ENCODE measurements at regions not wholly inside any gene's neighbourhood (a gene's known extent, or its start where the extent isn't known, plus 50 kb on each side); places are given as distances from the start of the nearest gene placed in this dataset.

GRCh38 chr7:84654273-84654672 is 459.7 kb upstream of the SEMA3A start:
- Histone ChIP-seq H3K9me2 (replicated peaks; ENCODE audit: insufficient read depth, low read length) (no peaks in the 10 kb centered on the region), H3K27me3 (ENCODE audit: low read length) (no peaks in the 10 kb centered on the region), H3K4me2 (ENCODE audit: low read depth, low read length, poor library complexity, severe bottlenecking) (no peak overlapping the region)

GRCh38 chr7:84651876-84652275 is 457.3 kb upstream of the SEMA3A start:
- no peaks in the 10 kb centered on the region for H4K20me1 ChIP-seq (ENCODE audit: insufficient read depth, low read depth, low read length)
- no peaks in the 10 kb centered on the region for H3K9me2 ChIP-seq (replicated peaks; ENCODE audit: insufficient read depth, low read length)
- no peaks in the 10 kb centered on the region for H3K27me3 ChIP-seq (ENCODE audit: low read length)
- H3K36me3 ChIP-seq (ENCODE audit: insufficient read depth, low read length): no peaks in the 10 kb centered on the region
- H3K79me2 ChIP-seq (ENCODE audit: low read length): no peaks in the 10 kb centered on the region
- no peak overlapping the region for H3K9ac ChIP-seq (ENCODE audit: low read length)
- no peak overlapping the region for H3K4me3 ChIP-seq (ENCODE audit: low read length)
- no peak overlapping the region for H3K27ac ChIP-seq (ENCODE audit: low read length)
- H2AFZ ChIP-seq (ENCODE audit: low read length): no peak overlapping the region
- peaks cover 14% of the 10 kb centered on the region; the same call in 1 of the 2 replicates for H3K9me3 ChIP-seq (ENCODE audit: low read length)
- no peaks in the 10 kb centered on the region for H3K4me1 ChIP-seq (ENCODE audit: low read length)
- no peak overlapping the region for H3K4me2 ChIP-seq (ENCODE audit: low read depth, low read length, poor library complexity, severe bottlenecking)
- DNase-seq: no peak

More at GRCh38 chr7:84654273-84654672, 459.7 kb upstream of the SEMA3A start:
- Histone ChIP-seq H3K79me2 (ENCODE audit: low read length) (no peaks in the 10 kb centered on the region), H3K9ac (ENCODE audit: low read length) (no peak overlapping the region), H3K36me3 (ENCODE audit: insufficient read depth, low read length) (no peaks in the 10 kb centered on the region), H3K4me3 (ENCODE audit: low read length) (no peak overlapping the region), H3K27ac (ENCODE audit: low read length) (no peak overlapping the region), H2AFZ (ENCODE audit: low read length) (no peak overlapping the region), H3K4me1 (ENCODE audit: low read length) (no peaks in the 10 kb centered on the region), H3K9me3 (ENCODE audit: low read length) (peaks cover 15% of the 10 kb centered on the region), H4K20me1 (ENCODE audit: insufficient read depth, low read depth, low read length) (no peaks in the 10 kb centered on the region)
- no peak for DNase-seq

- H3K9me2 ChIP-seq (replicated peaks; ENCODE audit: insufficient read depth, low read length): no peaks in the 10 kb centered on the region
- no peaks in the 10 kb centered on the region for H4K20me1 ChIP-seq (ENCODE audit: insufficient read depth, low read depth, low read length)
- H2AFZ ChIP-seq (ENCODE audit: low read length): no peak overlapping the region
- H3K79me2 ChIP-seq (ENCODE audit: low read length): no peaks in the 10 kb centered on the region
- no peaks in the 10 kb centered on the region for H3K27me3 ChIP-seq (ENCODE audit: low read length)
- no peak overlapping the region for H3K4me2 ChIP-seq (ENCODE audit: low read depth, low read length, poor library complexity, severe bottlenecking)
- no peak for DNase-seq
- H3K36me3 ChIP-seq (ENCODE audit: insufficient read depth, low read length): no peaks in the 10 kb centered on the region
- no peaks in the 10 kb centered on the region for H3K4me1 ChIP-seq (ENCODE audit: low read length)
- H3K4me3 ChIP-seq (ENCODE audit: low read length): no peak overlapping the region
- H3K9ac ChIP-seq (ENCODE audit: low read length): no peak overlapping the region
- H3K27ac ChIP-seq (ENCODE audit: low read length): no peak overlapping the region
- H3K9me3 ChIP-seq (ENCODE audit: low read length): peaks cover 28% of the 10 kb centered on the region; the same call in 1 of the 2 replicates
Observed at GRCh38 chr7:84647797-84648757, 453.5 kb upstream of the SEMA3A start.

GRCh38 chr7:84642611-84643010 is 448.0 kb upstream of the SEMA3A start:
- H4K20me1 ChIP-seq (ENCODE audit: insufficient read depth, low read depth, low read length): no peaks in the 10 kb centered on the region
- no peaks in the 10 kb centered on the region for H3K79me2 ChIP-seq (ENCODE audit: low read length)
- H3K36me3 ChIP-seq (ENCODE audit: insufficient read depth, low read length): no peaks in the 10 kb centered on the region
- DNase-seq: no peak
- peaks cover 36% of the 10 kb centered on the region for H3K9me3 ChIP-seq (ENCODE audit: low read length)
- no peaks in the 10 kb centered on the region for H3K4me1 ChIP-seq (ENCODE audit: low read length)
- H3K4me3 ChIP-seq (ENCODE audit: low read length): no peak overlapping the region
- no peak overlapping the region for H3K4me2 ChIP-seq (ENCODE audit: low read depth, low read length, poor library complexity, severe bottlenecking)
- H3K9ac ChIP-seq (ENCODE audit: low read length): no peak overlapping the region
- H3K9me2 ChIP-seq (replicated peaks; ENCODE audit: insufficient read depth, low read length): no peaks in the 10 kb centered on the region
- H3K27me3 ChIP-seq (ENCODE audit: low read length): no peaks in the 10 kb centered on the region
- no peak overlapping the region for H2AFZ ChIP-seq (ENCODE audit: low read length)
- H3K27ac ChIP-seq (ENCODE audit: low read length): no peak overlapping the region

GRCh38 chr7:84640637-84641036 is 446.0 kb upstream of the SEMA3A start:
- Histone ChIP-seq H3K27me3 (ENCODE audit: low read length) (no peaks in the 10 kb centered on the region), H3K27ac (ENCODE audit: low read length) (no peak overlapping the region), H4K20me1 (ENCODE audit: insufficient read depth, low read depth, low read length) (no peaks in the 10 kb centered on the region), H3K79me2 (ENCODE audit: low read length) (no peaks in the 10 kb centered on the region), H3K9ac (ENCODE audit: low read length) (no peak overlapping the region), H3K9me3 (ENCODE audit: low read length) (peaks cover 48% of the 10 kb centered on the region), H3K9me2 (replicated peaks; ENCODE audit: insufficient read depth, low read length) (no peaks in the 10 kb centered on the region), H3K4me1 (ENCODE audit: low read length) (no peaks in the 10 kb centered on the region), H3K4me2 (ENCODE audit: low read depth, low read length, poor library complexity, severe bottlenecking) (no peak overlapping the region), H3K4me3 (ENCODE audit: low read length) (no peak overlapping the region), H2AFZ (ENCODE audit: low read length) (no peak overlapping the region), H3K36me3 (ENCODE audit: insufficient read depth, low read length) (no peaks in the 10 kb centered on the region)
- DNase-seq: no peak

GRCh38 chr7:84638339-84638697 is 443.7 kb upstream of the SEMA3A start:
- Histone ChIP-seq H3K9me2 (replicated peaks; ENCODE audit: insufficient read depth, low read length) (no peaks in the 10 kb centered on the region), H3K4me3 (ENCODE audit: low read length) (no peak overlapping the region), H3K79me2 (ENCODE audit: low read length) (no peaks in the 10 kb centered on the region), H3K4me2 (ENCODE audit: low read depth, low read length, poor library complexity, severe bottlenecking) (no peak overlapping the region), H3K9ac (ENCODE audit: low read length) (no peak overlapping the region), H2AFZ (ENCODE audit: low read length) (no peak overlapping the region), H3K4me1 (ENCODE audit: low read length) (no peaks in the 10 kb centered on the region), H3K9me3 (ENCODE audit: low read length) (peaks cover 37% of the 10 kb centered on the region), H3K27ac (ENCODE audit: low read length) (no peak overlapping the region), H3K27me3 (ENCODE audit: low read length) (no peaks in the 10 kb centered on the region), H3K36me3 (ENCODE audit: insufficient read depth, low read length) (no peaks in the 10 kb centered on the region), H4K20me1 (ENCODE audit: insufficient read depth, low read depth, low read length) (no peaks in the 10 kb centered on the region)
- DNase-seq: no peak

- no peak overlapping the region for H3K4me2 ChIP-seq (ENCODE audit: low read depth, low read length, poor library complexity, severe bottlenecking)
- H2AFZ ChIP-seq (ENCODE audit: low read length): no peak overlapping the region
- no peak overlapping the region for H3K27ac ChIP-seq (ENCODE audit: low read length)
- no peaks in the 10 kb centered on the region for H3K27me3 ChIP-seq (ENCODE audit: low read length)
- no peaks in the 10 kb centered on the region for H4K20me1 ChIP-seq (ENCODE audit: insufficient read depth, low read depth, low read length)
- H3K4me3 ChIP-seq (ENCODE audit: low read length): no peak overlapping the region
- no peaks in the 10 kb centered on the region for H3K79me2 ChIP-seq (ENCODE audit: low read length)
- peaks cover 37% of the 10 kb centered on the region for H3K9me3 ChIP-seq (ENCODE audit: low read length)
- H3K36me3 ChIP-seq (ENCODE audit: insufficient read depth, low read length): no peaks in the 10 kb centered on the region
- H3K9me2 ChIP-seq (replicated peaks; ENCODE audit: insufficient read depth, low read length): no peaks in the 10 kb centered on the region
- no peaks in the 10 kb centered on the region for H3K4me1 ChIP-seq (ENCODE audit: low read length)
- DNase-seq: no peak
- no peak overlapping the region for H3K9ac ChIP-seq (ENCODE audit: low read length)
Observed at GRCh38 chr7:84637568-84638338, 443.2 kb upstream of the SEMA3A start.

GRCh38 chr7:84631913-84632312 is 437.3 kb upstream of the SEMA3A start:
- H3K79me2 ChIP-seq (ENCODE audit: low read length): no peaks in the 10 kb centered on the region
- no peaks in the 10 kb centered on the region for H4K20me1 ChIP-seq (ENCODE audit: insufficient read depth, low read depth, low read length)
- no peaks in the 10 kb centered on the region for H3K4me1 ChIP-seq (ENCODE audit: low read length)
- peaks cover 10% of the 10 kb centered on the region for H3K9me3 ChIP-seq (ENCODE audit: low read length)
- DNase-seq: no peak
- H3K9ac ChIP-seq (ENCODE audit: low read length): no peak overlapping the region
- no peak overlapping the region for H3K4me3 ChIP-seq (ENCODE audit: low read length)
- H3K4me2 ChIP-seq (ENCODE audit: low read depth, low read length, poor library complexity, severe bottlenecking): no peak overlapping the region
- no peak overlapping the region for H3K27ac ChIP-seq (ENCODE audit: low read length)
- no peaks in the 10 kb centered on the region for H3K27me3 ChIP-seq (ENCODE audit: low read length)
- H3K9me2 ChIP-seq (replicated peaks; ENCODE audit: insufficient read depth, low read length): no peaks in the 10 kb centered on the region
- no peak overlapping the region for H2AFZ ChIP-seq (ENCODE audit: low read length)
- H3K36me3 ChIP-seq (ENCODE audit: insufficient read depth, low read length): no peaks in the 10 kb centered on the region
